Astrocyte (in vitro differentiated cells and primary cell): ENCODE measurements at regions not wholly inside any gene's neighbourhood (a gene's known extent, or its start where the extent isn't known, plus 50 kb on each side); places are given as distances from the start of the nearest gene placed in this dataset.

Experiments used
- DNase-seq: peaks from one replicate; pipeline ENCODE4 v3.0.0-alpha.2; 2010; ENCODE audit warnings: low read depth
- FAIRE-seq: peaks from 2 replicates; lab custom pipeline; 2011; peaks lifted over from hg19 to GRCh38; lab: Jason Lieb, UNC
- H2AFZ ChIP-seq: 2 replicates; pipeline ENCODE4 v1.6.0; 2012; ENCODE audit warnings: low read depth, low read length, inconsistent platforms
- H3K27ac ChIP-seq: 2 replicates; pipeline ENCODE4 v1.5.1; 2011; ENCODE audit warnings: low read depth, low read length, inconsistent platforms
- H3K27me3 ChIP-seq: 2 replicates; pipeline ENCODE4 v1.6.0; 2011; ENCODE audit warnings: low read length, inconsistent platforms; ENCODE audit not compliant: insufficient read depth
- H3K36me3 ChIP-seq: 2 replicates; pipeline ENCODE4 v1.5.1; 2011; ENCODE audit warnings: low read length, inconsistent platforms; ENCODE audit not compliant: insufficient read depth
- H3K4me1 ChIP-seq: 2 replicates; pipeline ENCODE4 v1.5.1; 2011; ENCODE audit warnings: low read length, inconsistent platforms; ENCODE audit not compliant: insufficient read depth
- H3K4me2 ChIP-seq: 2 replicates; pipeline ENCODE4 v1.6.0; 2012; ENCODE audit warnings: low read length, inconsistent platforms
- H3K4me3 ChIP-seq: 2 replicates; pipeline ENCODE4 v1.5.1; 2011; ENCODE audit warnings: low read depth, mild to moderate bottlenecking, low read length, inconsistent platforms; ENCODE audit not compliant: insufficient read depth
- H3K79me2 ChIP-seq: 2 replicates; pipeline ENCODE4 v1.6.0; 2012; ENCODE audit warnings: mild to moderate bottlenecking, low read length, inconsistent platforms; ENCODE audit not compliant: insufficient read depth
- H3K9ac ChIP-seq: 2 replicates; pipeline ENCODE4 v1.6.0; 2012; ENCODE audit warnings: mild to moderate bottlenecking, low read length, inconsistent platforms
- H3K9me3 ChIP-seq: 2 replicates; pipeline ENCODE4 v1.5.1; 2012; ENCODE audit warnings: low read depth, mild to moderate bottlenecking, low read length, inconsistent platforms; ENCODE audit not compliant: insufficient read depth
- H4K20me1 ChIP-seq: 2 replicates; pipeline ENCODE4 v1.6.0; 2012; ENCODE audit warnings: low read length, inconsistent platforms; ENCODE audit not compliant: insufficient read depth
- H3K27ac Mint-ChIP-seq: one replicate; pipeline ENCODE4 v1.8.0; 2021; ENCODE audit warnings: mild to moderate bottlenecking, mixed read lengths; ENCODE audit not compliant: unreplicated experiment
- H3K27me3 Mint-ChIP-seq: one replicate; pipeline ENCODE4 v1.8.0; 2021; ENCODE audit warnings: low read depth, mixed read lengths; ENCODE audit not compliant: unreplicated experiment
- H3K36me3 Mint-ChIP-seq: one replicate; pipeline ENCODE4 v1.8.0; 2021; ENCODE audit warnings: low read depth, mixed read lengths; ENCODE audit not compliant: unreplicated experiment
- H3K4me1 Mint-ChIP-seq: one replicate; pipeline ENCODE4 v1.8.0; 2021; ENCODE audit warnings: low read depth, mixed read lengths; ENCODE audit not compliant: unreplicated experiment
- H3K4me3 Mint-ChIP-seq: one replicate; pipeline ENCODE4 v1.8.0; 2021; ENCODE audit warnings: mild to moderate bottlenecking, moderate library complexity, mixed read lengths; ENCODE audit not compliant: unreplicated experiment
- H3K9me3 Mint-ChIP-seq: one replicate; pipeline ENCODE4 v1.8.0; 2021; ENCODE audit warnings: mild to moderate bottlenecking, mixed read lengths; ENCODE audit not compliant: unreplicated experiment
- EZH2 ChIP-seq: IDR thresholded peaks from 2 replicates; pipeline ENCODE4 v1.6.1; 2012; ENCODE audit warnings: mild to moderate bottlenecking, low read length, inconsistent platforms; ENCODE audit not compliant: insufficient read depth
- TF ChIP-seq, protein P1 (sequence below): IDR thresholded peaks from 2 replicates; pipeline ENCODE4 v1.5.1; 2011; ENCODE audit warnings: low read depth, mild to moderate bottlenecking, inconsistent platforms, low read length, moderate library complexity; ENCODE audit not compliant: insufficient read depth

DNA sequence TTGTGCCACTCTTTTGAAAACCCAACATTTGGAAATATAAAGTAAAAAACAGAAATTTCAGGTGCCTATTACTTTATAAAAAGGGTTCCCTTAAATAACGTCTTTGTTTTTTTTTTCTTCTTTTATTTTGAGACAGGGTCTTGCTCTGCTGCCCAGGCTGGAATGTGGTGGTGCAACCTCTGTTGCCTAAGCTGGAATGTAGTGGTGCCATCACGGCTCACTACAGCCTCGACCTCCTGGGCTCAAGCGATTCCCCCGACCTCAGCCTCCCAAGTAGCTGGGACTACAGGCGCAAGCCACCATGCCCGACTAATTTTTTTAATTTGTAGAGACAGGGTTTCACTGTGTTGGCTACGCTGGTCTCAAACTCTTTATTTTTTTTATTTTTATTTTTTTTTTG lies 110.2 kb upstream of the HNRNPU start:
- no peak overlapping the region for H3K27ac ChIP-seq

GRCh38 chr1:244974106-244974505 lies 109.8 kb upstream of the HNRNPU start:
- no peak overlapping the region for H3K9ac ChIP-seq
- H3K4me3 Mint-ChIP-seq, result no peak overlapping the region
- no peaks in the 10 kb centered on the region for H3K9me3 ChIP-seq
- no peak overlapping the region for H3K27ac Mint-ChIP-seq
- H4K20me1 ChIP-seq, result no peaks in the 10 kb centered on the region
- H3K27ac ChIP-seq, result no peak overlapping the region
- no peak overlapping the region for H2AFZ ChIP-seq
- no peaks in the 10 kb centered on the region for H3K36me3 ChIP-seq
- DNase-seq (no peak), FAIRE-seq (no peak)
- no peaks in the 10 kb centered on the region for H3K27me3 ChIP-seq
- no peak overlapping the region for H3K4me3 ChIP-seq
- no peak for TF ChIP-seq EZH2
- TF ChIP-seq, protein P1, sequence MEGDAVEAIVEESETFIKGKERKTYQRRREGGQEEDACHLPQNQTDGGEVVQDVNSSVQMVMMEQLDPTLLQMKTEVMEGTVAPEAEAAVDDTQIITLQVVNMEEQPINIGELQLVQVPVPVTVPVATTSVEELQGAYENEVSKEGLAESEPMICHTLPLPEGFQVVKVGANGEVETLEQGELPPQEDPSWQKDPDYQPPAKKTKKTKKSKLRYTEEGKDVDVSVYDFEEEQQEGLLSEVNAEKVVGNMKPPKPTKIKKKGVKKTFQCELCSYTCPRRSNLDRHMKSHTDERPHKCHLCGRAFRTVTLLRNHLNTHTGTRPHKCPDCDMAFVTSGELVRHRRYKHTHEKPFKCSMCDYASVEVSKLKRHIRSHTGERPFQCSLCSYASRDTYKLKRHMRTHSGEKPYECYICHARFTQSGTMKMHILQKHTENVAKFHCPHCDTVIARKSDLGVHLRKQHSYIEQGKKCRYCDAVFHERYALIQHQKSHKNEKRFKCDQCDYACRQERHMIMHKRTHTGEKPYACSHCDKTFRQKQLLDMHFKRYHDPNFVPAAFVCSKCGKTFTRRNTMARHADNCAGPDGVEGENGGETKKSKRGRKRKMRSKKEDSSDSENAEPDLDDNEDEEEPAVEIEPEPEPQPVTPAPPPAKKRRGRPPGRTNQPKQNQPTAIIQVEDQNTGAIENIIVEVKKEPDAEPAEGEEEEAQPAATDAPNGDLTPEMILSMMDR, result no peak
- no peak overlapping the region for H3K4me2 ChIP-seq
- H3K9me3 Mint-ChIP-seq, result no peaks in the 10 kb centered on the region
- H3K4me1 ChIP-seq, result peaks cover 7% of the 10 kb centered on the region
- H3K4me1 Mint-ChIP-seq, result peaks cover 8% of the 10 kb centered on the region
- H3K36me3 Mint-ChIP-seq, result peaks cover 4% of the 10 kb centered on the region
- H3K27me3 Mint-ChIP-seq, result no peaks in the 10 kb centered on the region
- peaks cover 5% of the 10 kb centered on the region for H3K79me2 ChIP-seq

More for the DNA sequence above, 110.2 kb upstream of the HNRNPU start:
- no peaks in the 10 kb centered on the region for H3K27me3 ChIP-seq
- Mint-ChIP-seq H3K4me1 (peaks cover 8% of the 10 kb centered on the region), H3K36me3 (peaks cover 4% of the 10 kb centered on the region), H3K27ac (no peak overlapping the region), H3K9me3 (peaks cover 1% of the 10 kb centered on the region), H3K27me3 (no peaks in the 10 kb centered on the region), H3K4me3 (no peak overlapping the region)
- DNase-seq (no peak), FAIRE-seq (no peak)
- H3K4me1 ChIP-seq, result peaks cover 3% of the 10 kb centered on the region
- H3K9me3 ChIP-seq, result no peaks in the 10 kb centered on the region
- no peak overlapping the region for H3K9ac ChIP-seq
- H3K4me2 ChIP-seq, result no peak overlapping the region
- no peak overlapping the region for H2AFZ ChIP-seq
- TF ChIP-seq, protein P1, result no peak
- no peak for TF ChIP-seq EZH2
- H3K79me2 ChIP-seq, result peaks cover 5% of the 10 kb centered on the region
- H4K20me1 ChIP-seq, result no peaks in the 10 kb centered on the region
- H3K4me3 ChIP-seq, result no peak overlapping the region
- no peaks in the 10 kb centered on the region for H3K36me3 ChIP-seq

GRCh38 chr1:244971552-244972216 lies 107.3 kb upstream of the HNRNPU start:
- Mint-ChIP-seq H3K4me3 (peak overlapping the region; percentile 90), H3K27me3 (no peaks in the 10 kb centered on the region), H3K36me3 (peaks cover 2% of the 10 kb centered on the region), H3K4me1 (peaks cover 10% of the 10 kb centered on the region), H3K9me3 (no peaks in the 10 kb centered on the region), H3K27ac (peak overlapping the region; percentile 99)
- peak; percentile 14 for DNase-seq
- H3K79me2 ChIP-seq, result peaks cover 5% of the 10 kb centered on the region
- peaks cover 13% of the 10 kb centered on the region for H3K4me1 ChIP-seq
- H3K36me3 ChIP-seq, result no peaks in the 10 kb centered on the region
- no peaks in the 10 kb centered on the region for H3K27me3 ChIP-seq
- H3K4me2 ChIP-seq, result peak overlapping the region; percentile 97
- no peaks in the 10 kb centered on the region for H3K9me3 ChIP-seq
- H3K27ac ChIP-seq, result peak overlapping the region; percentile 97
- peak overlapping the region; percentile 76 for H2AFZ ChIP-seq
- H3K9ac ChIP-seq, result peak overlapping the region; percentile 98
- H3K4me3 ChIP-seq, result peak overlapping the region; percentile 79
- no peak for TF ChIP-seq EZH2
- TF ChIP-seq, protein P1, result no peak
- H4K20me1 ChIP-seq, result no peaks in the 10 kb centered on the region
- no peak for FAIRE-seq
